Endodermal cell (in vitro differentiated cells): ENCODE measurements at regions not wholly inside any gene's neighbourhood (a gene's known extent, or its start where the extent isn't known, plus 50 kb on each side); places are given as distances from the start of the nearest gene placed in this dataset.

Experiments used
- DNase-seq: peaks from one replicate; pipeline ENCODE4 v3.0.0-alpha.2; 2017
- H3K27ac ChIP-seq: 2 replicates; pipeline ENCODE4 v1.5.1; 2013; ENCODE audit warnings: mild to moderate bottlenecking, low read depth, low read length, moderate library complexity
- H3K27me3 ChIP-seq: 2 replicates; pipeline ENCODE4 v1.6.1; 2013; ENCODE audit warnings: mild to moderate bottlenecking, low read length, moderate library complexity; ENCODE audit not compliant: insufficient read depth, control insufficient read depth, poor library complexity, severe bottlenecking
- H3K36me3 ChIP-seq: 2 replicates; pipeline ENCODE4 v1.7.0; 2013; ENCODE audit warnings: mild to moderate bottlenecking, low read length, moderate library complexity; ENCODE audit not compliant: control insufficient read depth, insufficient read depth
- H3K4me1 ChIP-seq: one replicate; pipeline ENCODE4 v1.7.0; 2013; ENCODE audit warnings: low read length; ENCODE audit not compliant: control insufficient read depth, insufficient read depth
- H3K4me3 ChIP-seq: 2 replicates; pipeline ENCODE4 v1.5.1; 2013; ENCODE audit warnings: mild to moderate bottlenecking, low read length, moderate library complexity
- H3K9ac ChIP-seq: 2 replicates; pipeline ENCODE4 v1.6.1; 2013; ENCODE audit warnings: mild to moderate bottlenecking, low read length, moderate library complexity; ENCODE audit not compliant: poor library complexity, severe bottlenecking; ENCODE audit errors: extremely low read depth
- H3K9me3 ChIP-seq: 2 replicates; pipeline ENCODE4 v1.6.1; 2013; ENCODE audit warnings: mild to moderate bottlenecking, low read length, moderate library complexity; ENCODE audit not compliant: control insufficient read depth
- H3K27ac Mint-ChIP-seq: 2 replicates; pipeline ENCODE4 v1.8.0; 2020; ENCODE audit warnings: mixed read lengths
- H3K27me3 Mint-ChIP-seq: 2 replicates; pipeline ENCODE4 v1.8.0; 2021; ENCODE audit warnings: mild to moderate bottlenecking, mixed read lengths; ENCODE audit not compliant: insufficient read depth
- H3K36me3 Mint-ChIP-seq: 2 replicates; pipeline ENCODE4 v1.8.0; 2020; ENCODE audit warnings: low read depth, mixed read lengths
- H3K4me1 Mint-ChIP-seq: 2 replicates; pipeline ENCODE4 v1.8.0; 2020; ENCODE audit warnings: mixed read lengths
- H3K4me3 Mint-ChIP-seq: 2 replicates; pipeline ENCODE4 v1.8.0; 2020; ENCODE audit warnings: mild to moderate bottlenecking, moderate library complexity, mixed read lengths
- H3K9me3 Mint-ChIP-seq: 2 replicates; pipeline ENCODE4 v1.8.0; 2020; ENCODE audit warnings: mild to moderate bottlenecking, mixed read lengths
- WGBS, 2 experiments: methylation state at CpG; one replicate each; pipeline versions ENCODE4 v1.1.5 to v1.1.7; 2013; ENCODE audit warnings: missing lambda C conversion rate in 2 of 2, mixed read lengths in 1 of 2; ENCODE audit not compliant: insufficient coverage in 1 of 2, insufficient read length in 1 of 2; 5-methylcytosine and 5-hydroxymethylcytosine counted together
- TF ChIP-seq, protein P1 (sequence below): fragments of 200-600 bp; sonication (generic); conservative IDR thresholded peaks from 2 replicates; pipeline ENCODE4 v1.5.0; 2021; ENCODE audit warnings: antibody characterized with exemption, mild to moderate bottlenecking

DNA sequence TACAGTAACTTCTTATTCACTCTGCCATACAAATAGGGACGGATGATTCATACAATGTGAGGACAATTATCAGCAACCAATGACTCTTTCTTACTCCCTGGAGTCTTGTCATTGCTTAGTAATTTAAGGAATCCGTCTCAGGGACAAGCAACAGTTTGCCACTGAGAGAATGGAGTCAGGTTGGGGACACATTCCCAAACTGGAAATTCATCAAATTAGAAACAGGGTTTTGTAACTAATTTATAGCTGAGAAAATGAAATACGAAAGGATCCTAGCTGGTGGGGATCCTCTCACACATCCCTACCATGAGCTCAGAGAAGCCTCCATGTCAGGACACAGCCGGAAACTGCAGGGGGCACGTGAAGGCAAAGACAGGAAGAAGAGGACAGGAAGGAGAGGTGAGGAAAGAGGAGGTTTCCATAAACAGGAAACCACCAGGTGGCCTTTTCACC is 50.4 kb upstream of the KDR start:
- H3K27me3 Mint-ChIP-seq: no peaks in the 10 kb centered on the region
- no peak overlapping the region for H3K9ac ChIP-seq
- peak; percentile 80 for DNase-seq
- 43 to 69% methylated on average over 1 to 5 of the region's 5 CpGs for WGBS, 2 experiments
- no peaks in the 10 kb centered on the region for H3K9me3 Mint-ChIP-seq
- H3K36me3 ChIP-seq: no peaks in the 10 kb centered on the region
- no peaks in the 10 kb centered on the region for H3K9me3 ChIP-seq
- H3K4me3 ChIP-seq: no peak overlapping the region
- peaks cover 20% of the 10 kb centered on the region for H3K4me1 Mint-ChIP-seq
- H3K4me3 Mint-ChIP-seq: no peak overlapping the region
- H3K27ac Mint-ChIP-seq: peak overlapping the region; percentile 67
- H3K36me3 Mint-ChIP-seq: no peaks in the 10 kb centered on the region
- TF ChIP-seq, protein P1, sequence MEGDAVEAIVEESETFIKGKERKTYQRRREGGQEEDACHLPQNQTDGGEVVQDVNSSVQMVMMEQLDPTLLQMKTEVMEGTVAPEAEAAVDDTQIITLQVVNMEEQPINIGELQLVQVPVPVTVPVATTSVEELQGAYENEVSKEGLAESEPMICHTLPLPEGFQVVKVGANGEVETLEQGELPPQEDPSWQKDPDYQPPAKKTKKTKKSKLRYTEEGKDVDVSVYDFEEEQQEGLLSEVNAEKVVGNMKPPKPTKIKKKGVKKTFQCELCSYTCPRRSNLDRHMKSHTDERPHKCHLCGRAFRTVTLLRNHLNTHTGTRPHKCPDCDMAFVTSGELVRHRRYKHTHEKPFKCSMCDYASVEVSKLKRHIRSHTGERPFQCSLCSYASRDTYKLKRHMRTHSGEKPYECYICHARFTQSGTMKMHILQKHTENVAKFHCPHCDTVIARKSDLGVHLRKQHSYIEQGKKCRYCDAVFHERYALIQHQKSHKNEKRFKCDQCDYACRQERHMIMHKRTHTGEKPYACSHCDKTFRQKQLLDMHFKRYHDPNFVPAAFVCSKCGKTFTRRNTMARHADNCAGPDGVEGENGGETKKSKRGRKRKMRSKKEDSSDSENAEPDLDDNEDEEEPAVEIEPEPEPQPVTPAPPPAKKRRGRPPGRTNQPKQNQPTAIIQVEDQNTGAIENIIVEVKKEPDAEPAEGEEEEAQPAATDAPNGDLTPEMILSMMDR: no peak
- no peak overlapping the region for H3K27ac ChIP-seq
- no peaks in the 10 kb centered on the region for H3K27me3 ChIP-seq
- H3K4me1 ChIP-seq: peaks cover 5% of the 10 kb centered on the region

DNA sequence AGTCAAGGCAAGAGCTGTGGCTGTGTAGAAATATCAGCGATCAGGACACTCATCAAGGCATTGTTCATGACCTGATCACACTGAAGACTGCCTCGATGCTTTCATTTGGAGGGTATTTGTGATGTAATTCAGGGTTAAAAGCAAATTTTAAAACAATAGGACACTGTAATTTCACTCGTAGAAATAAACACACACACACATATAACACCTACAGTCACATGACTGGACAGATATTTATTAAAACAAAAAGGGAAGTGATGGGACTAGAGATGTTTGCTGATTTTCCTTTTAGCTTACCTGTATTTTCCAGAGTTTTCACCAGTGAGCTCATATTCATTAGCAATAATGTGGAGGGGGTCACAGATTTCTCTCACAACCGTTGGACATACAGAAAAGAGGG is 51.1 kb upstream of the KDR start:
- H3K4me3 Mint-ChIP-seq: no peak overlapping the region
- H3K36me3 ChIP-seq: no peaks in the 10 kb centered on the region
- H3K9ac ChIP-seq: no peak overlapping the region
- TF ChIP-seq, protein P1: no peak
- no peaks in the 10 kb centered on the region for H3K27me3 ChIP-seq
- H3K27ac Mint-ChIP-seq: peak overlapping the region; percentile 67
- no peaks in the 10 kb centered on the region for H3K9me3 ChIP-seq
- 88 to 94% methylated on average over 2 to 3 of the region's 4 CpGs for WGBS, 2 experiments
- H3K4me1 Mint-ChIP-seq: peaks cover 27% of the 10 kb centered on the region
- H3K4me1 ChIP-seq: peaks cover 10% of the 10 kb centered on the region
- H3K27me3 Mint-ChIP-seq: no peaks in the 10 kb centered on the region
- H3K36me3 Mint-ChIP-seq: no peaks in the 10 kb centered on the region
- H3K4me3 ChIP-seq: no peak overlapping the region
- H3K9me3 Mint-ChIP-seq: no peaks in the 10 kb centered on the region
- no peak for DNase-seq
- no peak overlapping the region for H3K27ac ChIP-seq

DNA sequence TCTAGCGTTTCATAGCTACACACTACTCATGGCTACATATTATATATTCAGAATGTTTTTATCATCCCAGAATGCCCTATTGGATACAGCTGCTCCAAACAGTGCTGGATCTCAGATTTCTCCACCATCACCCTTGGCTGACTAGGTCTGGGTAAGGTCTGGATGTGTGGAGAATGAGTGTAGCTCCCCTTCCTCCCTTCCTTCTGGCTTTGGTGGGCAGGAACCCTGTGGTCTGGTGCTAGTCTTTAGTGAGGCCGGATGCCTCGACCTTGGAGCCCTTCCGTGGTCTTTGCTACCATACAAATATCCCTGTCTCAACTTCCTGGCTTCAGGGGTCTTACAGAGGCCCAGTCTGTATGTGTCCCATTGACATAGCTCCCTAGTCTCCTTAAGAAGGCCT is 52.1 kb upstream of the KDR start:
- H3K4me3 ChIP-seq: no peak overlapping the region
- H3K4me1 ChIP-seq: peaks cover 15% of the 10 kb centered on the region
- Mint-ChIP-seq H3K4me3 (no peak overlapping the region), H3K36me3 (no peaks in the 10 kb centered on the region), H3K27me3 (no peaks in the 10 kb centered on the region), H3K4me1 (peaks cover 33% of the 10 kb centered on the region), H3K27ac (peak overlapping the region; percentile 73), H3K9me3 (no peaks in the 10 kb centered on the region)
- 90% methylated on average over 4 of the region's 4 CpGs; no CpG with 5 or more reads in 1 of the 2 experiments for WGBS, 2 experiments
- H3K9me3 ChIP-seq: no peaks in the 10 kb centered on the region
- H3K27ac ChIP-seq: no peak overlapping the region
- TF ChIP-seq, protein P1: no peak
- no peak overlapping the region for H3K9ac ChIP-seq
- no peaks in the 10 kb centered on the region for H3K27me3 ChIP-seq
- DNase-seq: no peak
- no peaks in the 10 kb centered on the region for H3K36me3 ChIP-seq
